Activated T-cell treated with anti-CD3 and anti-CD28 coated beads for 48 hours (primary cell): ENCODE measurements at regions not wholly inside any gene's neighbourhood (a gene's known extent, or its start where the extent isn't known, plus 50 kb on each side); places are given as distances from the start of the nearest gene placed in this dataset.
"Not testable (repeated sequence)": the region's sequence is repeated elsewhere in the genome, so short reads cannot be mapped to it uniquely, and the experiment has no call there.

Experiments
- DNase-seq: peaks from one replicate; pipeline ENCODE4 v3.0.0-alpha.2; 2020; ENCODE audit warnings: low read depth

DNA sequence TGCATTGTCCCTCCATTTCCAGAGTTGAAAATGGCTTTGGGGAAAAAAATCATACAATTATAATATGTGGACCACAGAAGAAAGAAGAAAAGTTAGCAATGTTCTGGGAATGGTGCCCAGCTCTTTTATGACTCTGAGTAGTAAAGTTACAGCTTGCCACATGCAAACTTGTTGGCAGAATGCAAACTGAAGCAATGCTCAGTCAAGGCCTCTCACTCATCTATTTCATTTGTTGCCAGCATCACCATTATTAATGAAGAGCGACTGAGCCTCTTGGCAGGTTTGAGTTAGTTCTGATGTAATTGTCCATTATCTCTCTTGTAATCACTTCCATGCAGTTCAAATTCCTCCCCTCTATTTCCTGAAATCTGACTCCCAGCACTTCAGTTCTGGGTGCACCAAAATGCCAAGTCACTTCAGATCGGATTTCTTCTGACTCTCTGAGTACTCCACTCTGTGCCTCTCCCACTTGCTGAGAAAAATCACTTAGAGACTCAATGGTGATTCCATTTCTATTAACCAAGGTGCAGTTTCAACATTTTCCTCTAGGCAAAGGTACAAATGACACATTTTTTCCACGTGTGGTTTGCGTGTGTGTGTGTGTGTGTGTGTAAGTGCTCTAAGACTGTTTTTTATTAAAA lies 154.4 kb upstream of the STMND1 start:
- no peak for DNase-seq

DNA sequence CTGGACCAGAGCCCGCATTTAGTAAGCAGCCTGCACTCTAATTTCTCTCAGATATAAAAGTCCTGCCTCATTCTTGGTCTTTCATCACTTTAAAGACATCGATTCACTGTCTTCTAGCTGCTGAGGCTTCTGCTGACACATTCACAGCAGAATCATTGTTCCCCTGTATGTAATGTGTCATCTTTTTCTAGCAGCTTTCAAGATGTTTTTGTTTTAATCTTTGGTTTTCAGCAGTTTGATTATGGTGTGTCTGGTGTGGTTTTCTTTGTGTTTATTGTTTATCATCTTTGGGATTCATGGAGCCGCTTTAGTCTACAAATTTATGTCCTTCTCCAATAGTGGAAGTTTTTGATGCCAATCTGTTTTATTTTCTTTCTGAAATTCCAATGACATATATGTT lies 157.3 kb upstream of the STMND1 start:
- no peak for DNase-seq

DNA sequence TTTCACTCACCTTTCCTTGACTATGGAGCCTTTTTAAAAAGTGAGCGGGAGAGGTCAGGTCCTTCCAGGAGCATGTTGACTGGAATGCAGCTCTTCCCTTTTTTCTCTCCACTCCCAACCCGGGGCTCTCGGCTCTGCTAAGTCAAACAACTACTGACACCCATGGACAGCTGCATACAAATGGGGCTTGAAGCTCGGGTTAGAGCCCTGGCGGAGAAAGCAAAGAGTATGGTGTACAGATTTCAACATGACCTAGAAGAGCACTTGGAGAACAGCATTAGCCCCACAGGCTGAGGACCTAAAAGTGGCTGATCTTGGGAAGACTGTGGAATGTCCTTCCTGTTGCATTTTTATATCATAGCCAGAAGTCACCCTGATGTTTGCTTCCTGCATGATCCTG lies 162.0 kb upstream of the STMND1 start:
- no peak for DNase-seq

DNA sequence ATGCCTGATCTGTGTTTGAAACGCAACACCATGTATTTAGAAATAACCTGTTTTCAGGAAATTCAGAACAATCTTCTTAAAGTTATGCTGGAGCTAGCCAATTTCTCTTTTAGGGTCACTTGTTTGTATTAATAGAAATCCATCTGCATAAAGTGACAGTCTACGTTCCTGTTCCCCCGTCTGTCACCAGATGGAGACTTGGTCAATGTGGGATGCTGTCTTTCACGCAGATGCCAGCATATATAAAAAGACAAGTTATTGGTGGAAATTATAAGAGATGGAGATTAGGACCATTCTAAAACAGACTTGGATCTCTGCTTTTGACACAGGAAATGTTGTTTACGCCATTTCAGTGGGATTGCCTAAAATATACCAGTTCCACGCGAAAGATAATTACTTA lies 162.5 kb upstream of the STMND1 start:
- no peak for DNase-seq

DNA sequence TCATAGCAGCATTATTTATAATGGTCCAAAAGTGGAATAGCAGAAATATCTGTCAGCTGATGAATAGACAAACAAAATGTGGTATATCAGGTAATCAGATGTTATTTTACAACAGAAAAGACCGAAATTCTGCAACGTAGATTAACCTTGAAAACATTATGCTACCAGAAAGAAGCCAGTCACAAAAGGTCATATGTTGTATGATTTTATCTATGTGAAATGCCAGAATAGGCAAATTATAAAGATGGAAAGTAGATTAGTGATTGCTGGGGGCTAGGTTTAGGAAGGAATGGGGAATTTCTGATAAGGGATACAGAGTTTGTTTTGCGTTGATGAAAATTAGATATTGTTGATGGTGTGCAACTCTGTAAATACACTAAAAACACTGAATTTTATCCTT lies 165.0 kb upstream of the STMND1 start:
- DNase-seq: no peak

DNA sequence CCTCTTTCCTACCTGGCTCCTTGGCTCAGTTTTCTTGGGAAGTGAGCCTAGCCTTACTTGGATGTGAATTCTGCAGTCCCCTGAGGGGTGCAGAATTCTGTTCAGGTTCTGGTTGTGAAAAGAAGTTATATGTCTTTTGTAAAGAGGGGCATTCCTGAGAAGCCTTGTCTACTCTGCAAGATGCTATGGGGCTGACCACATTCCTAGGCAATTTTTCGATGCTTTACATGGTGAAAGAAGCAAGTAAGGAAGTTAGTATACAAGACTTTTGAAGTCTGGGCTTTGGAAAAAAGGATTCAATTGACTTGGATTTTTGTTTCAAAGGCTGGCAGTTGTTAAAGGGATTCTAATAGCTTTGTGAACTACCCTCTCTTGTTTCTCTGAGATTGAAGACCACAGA lies 167.9 kb upstream of the STMND1 start:
- DNase-seq: no peak

DNA sequence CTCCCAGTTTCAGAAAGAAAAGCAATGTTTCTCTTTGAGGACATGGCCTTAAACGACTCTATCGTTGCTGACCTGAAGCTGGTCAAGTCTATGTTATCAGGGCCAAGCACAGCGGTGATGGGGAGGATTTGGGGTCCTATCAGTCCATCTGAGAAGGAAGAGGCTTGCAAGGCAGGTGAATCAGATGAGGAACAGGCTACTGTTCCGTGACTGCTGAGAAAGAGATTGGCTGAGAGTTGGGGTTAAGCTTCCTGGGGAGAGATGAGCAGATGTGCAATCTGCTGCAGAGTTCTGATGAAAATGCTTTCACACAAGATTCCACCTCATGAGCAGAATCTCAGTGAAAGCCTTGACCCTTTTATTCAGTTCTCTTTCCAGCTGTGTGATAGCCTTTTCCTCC lies 168.3 kb upstream of the STMND1 start:
- no peak for DNase-seq

DNA sequence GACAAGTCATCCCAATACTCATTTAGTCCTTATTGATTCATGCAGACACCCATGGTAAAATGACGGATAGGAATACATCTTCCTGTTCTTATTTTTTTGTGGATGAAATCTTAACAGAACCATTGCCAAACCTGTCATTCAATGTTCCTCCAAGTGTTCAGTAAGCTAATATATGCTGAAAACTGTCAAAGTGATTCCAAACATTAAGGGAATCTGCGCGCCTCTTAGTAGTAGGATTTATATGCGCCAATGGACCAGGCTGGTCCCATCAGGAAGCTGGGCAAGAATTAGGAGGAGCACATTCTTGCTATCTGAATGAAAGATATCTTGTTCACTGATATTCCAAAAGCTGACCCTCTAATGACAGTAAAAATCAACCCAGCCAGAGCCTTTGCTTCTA lies 168.9 kb upstream of the STMND1 start:
- no peak for DNase-seq

DNA sequence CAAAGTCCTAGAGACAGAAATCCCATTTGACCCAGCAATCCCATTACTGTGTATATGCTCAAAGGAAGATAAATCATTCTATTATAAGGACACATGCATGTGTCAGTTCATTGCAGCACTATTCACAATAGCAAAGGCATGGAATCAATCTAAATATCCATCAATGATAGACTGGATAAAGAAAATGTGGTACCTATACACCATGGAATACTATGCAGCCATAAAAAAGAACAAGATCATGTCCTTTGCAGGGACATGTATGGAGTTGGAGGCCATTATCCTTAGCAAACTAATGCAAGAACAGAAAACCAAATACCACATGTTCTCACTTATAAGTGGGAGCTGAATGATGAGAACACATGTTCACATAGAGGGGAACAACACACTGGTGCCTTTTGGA lies 169.8 kb upstream of the ATXN1 start:
- DNase-seq: not testable (repeated sequence)

DNA sequence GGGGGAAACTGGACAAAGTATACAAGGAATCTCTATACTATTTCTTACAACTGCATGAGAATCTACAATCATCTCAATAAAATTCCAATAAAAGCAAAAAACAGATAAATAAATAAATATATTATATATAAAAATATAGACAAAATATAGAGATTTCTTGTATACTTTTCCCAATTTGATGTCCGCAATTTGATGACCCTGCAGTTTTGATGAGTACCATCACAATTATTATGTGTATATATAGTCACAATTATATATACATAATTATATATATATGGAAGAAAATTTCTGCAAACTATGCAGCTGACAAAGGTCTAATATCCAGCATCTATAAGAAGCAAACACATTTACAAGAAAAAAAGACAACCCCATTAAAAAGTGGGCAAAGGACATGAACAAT lies 169.2 kb upstream of the ATXN1 start:
- DNase-seq: no peak

DNA sequence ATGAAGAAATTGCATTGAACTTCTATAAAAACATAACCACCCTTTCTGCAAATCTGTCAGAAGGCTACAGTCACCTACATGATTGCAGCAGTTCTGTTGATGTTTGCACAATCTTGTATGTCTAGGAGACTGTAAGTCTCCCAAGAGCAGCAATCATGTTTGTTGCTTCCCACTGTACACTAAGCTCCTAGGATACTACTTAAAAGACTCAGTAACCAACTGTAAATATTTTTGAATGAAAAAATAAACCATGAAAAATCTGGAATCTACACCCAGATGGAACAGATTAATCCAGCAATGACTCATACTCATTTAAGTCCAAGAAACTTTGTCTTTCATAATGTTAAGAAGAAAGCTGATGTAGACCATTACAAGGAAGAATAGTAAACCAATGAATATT lies 168.5 kb upstream of the ATXN1 start:
- no peak for DNase-seq

DNA sequence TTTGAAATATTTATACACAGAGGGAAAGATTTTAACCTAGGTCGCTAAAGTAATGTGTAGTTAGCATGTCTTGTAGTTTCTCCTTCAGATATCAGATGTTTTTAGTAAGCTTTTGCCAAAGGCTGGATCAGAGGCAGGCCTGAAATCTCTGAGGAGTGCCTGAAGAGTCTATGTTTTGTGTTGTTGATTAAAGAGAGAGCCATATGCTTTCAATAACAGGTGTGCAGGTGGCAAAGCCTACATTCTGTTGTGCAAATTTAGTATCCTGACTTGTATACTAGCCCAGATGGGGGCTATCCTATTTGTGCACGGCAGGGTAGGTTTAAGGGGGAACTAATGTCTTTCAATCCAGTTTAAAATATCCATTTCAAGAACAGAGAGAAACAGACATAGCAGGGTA lies 167.1 kb upstream of the ATXN1 start:
- no peak for DNase-seq

DNA sequence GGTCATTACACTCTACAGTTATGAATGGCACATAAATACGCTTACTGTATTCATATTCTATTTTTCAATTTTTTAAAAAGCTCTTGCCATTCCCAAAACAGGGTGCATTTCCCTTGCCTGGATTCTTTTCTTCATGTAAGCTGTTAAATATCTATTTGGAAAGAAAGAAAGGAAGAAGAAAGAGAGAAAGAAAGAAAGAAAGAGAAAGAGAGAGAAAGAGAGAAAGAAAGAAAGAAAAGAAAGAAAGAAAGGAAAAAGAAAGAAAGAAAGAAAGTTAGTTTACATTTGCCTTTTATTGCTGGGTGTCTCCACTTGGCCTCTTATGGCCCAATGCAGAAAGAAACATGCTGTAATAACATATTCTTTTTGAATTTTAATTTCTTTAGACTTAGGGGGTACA lies 165.9 kb upstream of the ATXN1 start:
- DNase-seq: no peak

DNA sequence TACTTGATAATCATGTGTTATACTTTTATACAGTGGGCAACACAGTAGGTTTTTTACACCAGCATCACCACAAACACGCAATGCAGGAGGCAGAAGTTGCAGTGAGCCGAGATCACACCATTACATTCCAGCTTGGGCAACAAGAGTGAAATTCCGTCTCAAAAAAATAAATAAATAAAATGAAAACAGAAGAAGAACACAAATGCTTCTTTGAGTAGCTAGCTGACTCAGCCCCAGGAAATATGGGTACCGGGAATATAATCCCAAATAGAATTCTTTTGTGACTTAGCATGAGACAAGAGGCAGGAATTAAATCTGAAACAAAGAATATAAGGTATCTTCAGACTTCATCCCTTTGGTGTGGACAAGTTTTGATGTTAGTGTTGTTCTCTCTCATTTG lies 164.2 kb upstream of the ATXN1 start:
- no peak for DNase-seq

DNA sequence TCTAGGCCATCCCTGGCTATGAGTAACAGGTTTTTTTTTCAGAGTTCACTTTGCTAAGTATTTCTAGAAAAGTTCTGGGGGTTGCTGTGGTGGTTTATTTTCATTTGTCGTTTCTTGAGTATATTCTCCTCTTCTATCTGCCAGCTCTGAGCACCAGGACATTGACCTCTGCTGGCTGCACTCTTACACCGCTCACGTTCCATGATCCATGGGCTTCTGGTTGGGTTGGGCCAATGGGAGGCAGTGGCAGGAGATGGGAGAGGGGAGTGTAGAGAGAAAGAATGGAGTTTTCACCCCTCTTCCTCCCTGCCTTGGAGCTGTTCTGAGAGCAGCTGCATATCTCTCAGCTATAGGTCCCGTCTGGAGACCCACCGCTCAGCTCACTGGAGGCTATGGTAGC lies 161.0 kb upstream of the ATXN1 start:
- DNase-seq: no peak

DNA sequence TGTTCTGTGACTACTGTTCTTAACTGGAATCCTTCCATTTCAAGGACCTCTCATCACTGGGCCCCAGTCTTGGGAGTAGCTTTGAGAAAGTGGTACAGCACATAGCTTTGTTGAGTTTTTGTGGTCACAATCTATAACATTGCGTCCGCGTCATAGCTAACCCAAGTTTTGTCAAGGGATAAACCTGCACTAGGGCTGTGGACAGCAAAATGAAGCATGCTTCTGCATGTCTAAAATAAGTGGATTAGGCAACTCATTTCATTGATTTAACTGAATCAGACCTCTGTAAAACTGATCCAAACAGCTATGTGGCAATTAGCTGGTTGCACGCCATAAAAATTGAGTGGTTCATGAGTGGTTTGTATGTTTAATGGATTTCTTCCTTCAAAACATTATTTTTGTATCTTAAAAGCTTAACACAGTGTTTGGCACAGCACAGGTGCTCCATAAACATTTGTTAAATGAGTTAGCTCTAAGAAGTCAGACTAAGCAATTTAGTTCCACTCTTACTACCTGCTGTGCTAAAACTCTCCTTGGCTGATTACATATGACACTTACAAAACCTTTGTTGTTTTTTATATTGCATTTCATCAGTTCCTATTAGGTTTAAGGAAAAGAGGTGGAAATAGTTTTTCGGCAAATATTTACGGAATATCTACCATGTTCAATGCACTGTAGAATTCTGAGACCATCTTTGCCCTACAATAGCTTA lies 160.3 kb upstream of the ATXN1 start:
- no peak for DNase-seq

DNA sequence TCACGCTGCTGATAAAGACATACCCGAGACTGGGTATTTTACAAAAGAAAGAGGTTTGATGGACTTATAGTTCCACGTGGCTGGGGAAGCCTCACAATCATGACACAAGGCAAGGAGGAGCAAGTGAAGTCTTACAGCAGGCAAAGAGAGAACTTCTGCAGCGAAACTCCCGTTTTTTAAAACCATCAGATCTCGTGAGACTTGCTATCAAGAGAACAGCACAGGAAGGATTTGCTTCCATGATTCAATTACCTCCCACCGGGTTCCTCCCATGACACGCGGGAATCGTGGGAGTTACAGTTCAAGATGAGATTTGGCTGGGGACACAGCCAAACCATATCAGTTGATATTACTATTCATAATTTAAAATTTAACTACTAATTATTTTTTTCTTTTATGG lies 157.3 kb upstream of the ATXN1 start:
- DNase-seq: no peak

DNA sequence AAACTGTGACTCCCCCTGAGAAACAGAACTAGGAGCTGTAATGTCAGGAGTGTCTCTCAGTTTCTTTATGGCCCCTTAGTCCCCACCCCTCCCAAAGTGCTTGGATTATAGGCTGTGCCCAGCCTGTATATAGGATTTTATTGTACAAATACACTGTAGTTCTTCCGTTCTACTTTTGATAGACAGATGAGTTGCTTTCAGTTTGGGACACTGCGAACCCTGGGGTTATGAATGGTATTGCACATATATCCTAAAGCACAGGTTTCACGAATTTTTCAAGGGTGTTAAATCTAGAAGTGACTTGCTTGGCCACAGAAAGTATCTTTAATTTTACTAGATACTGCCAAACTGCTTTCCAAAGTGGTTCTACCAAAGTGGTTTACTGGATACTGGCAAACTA lies 152.9 kb upstream of the ATXN1 start:
- DNase-seq: no peak

DNA sequence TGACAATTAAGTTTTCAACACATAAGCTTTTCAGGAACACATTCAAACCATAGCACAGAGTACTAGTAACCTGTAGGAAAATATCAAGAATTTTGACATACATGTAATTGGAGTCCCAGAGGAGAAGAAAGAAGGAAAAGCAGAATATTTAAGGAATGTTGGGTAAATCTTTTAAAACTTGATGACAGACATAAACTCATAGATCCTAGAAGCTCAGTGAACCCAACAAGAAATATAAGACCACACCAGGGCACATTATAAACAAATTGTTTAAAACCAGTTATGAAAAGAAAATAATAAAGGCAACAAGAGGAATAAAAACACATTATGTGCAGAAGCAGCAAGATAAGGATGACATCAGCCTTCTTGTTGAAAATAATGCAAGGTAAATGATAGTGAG lies 151.5 kb upstream of the ATXN1 start:
- DNase-seq: no peak

DNA sequence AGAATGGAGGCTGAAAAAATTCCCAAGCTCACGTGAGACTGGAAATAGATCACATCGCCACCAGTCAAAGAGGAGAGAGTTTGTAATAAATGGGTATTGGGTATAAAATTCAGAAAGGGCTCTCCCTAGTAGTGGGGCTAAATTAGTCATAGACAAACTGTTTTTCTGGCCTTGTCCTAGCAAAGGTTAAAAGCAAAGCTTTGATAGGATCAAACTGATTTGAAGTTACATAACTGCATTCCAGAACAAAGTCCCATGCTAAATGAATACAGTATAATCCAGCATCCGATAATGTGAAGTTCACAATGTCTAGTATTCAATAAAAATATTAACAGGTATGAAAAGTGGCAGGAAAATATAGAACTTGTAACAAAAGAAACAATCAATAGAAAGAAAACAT lies 149.8 kb upstream of the ATXN1 start:
- DNase-seq: no peak

DNA sequence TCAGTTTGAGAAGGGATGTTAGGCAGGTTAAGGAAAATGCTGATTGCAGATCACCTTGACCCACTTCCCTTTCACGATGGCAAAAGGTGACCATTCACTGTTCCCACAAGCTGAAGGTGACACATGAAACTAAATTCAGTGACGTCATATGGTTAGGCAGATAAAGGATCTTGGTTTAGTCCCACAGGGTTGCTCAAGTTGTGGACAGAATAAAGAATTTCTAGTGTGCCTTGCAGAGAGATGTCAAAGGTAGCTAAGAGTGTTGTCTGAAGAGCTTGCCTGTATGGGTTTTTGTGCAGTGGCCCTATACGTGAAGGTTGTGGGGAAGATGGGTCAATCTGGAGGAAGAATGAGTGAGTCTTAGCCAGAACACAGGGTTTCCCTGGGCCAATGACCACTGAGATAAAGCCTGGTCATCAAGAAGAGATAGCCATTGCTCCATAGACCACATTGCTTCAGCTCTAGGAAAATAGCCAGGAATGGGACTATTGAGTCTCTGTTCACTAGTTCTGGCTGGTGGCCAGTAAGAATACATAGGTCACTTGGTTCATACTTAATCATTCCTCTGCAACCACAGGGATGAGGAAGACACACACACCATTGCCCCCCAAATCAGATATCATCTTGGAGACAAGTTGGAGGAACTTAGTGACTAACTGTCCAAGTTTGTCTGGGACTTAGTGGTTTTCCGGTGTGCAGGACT lies 148.5 kb upstream of the ATXN1 start:
- DNase-seq: no peak

DNA sequence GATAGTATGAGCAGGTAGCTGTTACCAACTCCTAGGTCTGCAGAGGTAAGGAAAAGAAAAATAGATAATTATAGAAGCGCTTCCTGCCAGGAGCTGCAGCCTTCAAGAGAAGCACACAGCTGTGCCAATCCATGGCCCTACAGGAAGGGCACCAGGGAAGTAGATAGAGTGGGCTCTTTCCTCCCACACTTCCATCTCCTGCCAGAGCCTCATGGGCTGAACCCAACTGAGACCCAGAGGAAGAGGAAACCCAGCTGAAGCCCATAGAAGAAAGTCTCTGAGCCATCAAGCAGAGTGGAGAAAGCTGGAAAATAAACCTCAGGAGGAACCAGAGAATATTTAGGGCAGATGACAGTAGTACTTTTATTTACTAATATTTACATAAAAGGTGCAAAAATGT lies 146.7 kb upstream of the ATXN1 start:
- DNase-seq: no peak

DNA sequence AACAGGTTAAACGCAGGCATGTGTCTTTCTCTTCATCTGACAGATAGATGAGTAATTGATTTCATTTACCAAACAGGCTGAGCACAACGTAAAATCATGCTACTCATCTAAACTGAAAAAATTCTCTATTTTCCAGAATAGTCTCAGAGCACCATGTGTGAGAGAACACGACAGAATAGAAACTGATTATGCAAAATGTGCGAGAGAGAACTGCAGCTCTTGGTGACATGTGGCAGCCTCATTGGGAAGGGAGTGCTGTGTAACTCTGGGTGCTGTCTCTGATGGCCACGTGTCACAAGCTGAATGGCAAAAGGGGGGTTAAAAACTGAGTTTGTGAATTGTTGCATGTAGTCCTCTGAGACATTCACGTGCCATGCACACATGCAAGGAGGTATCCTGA lies 143.7 kb upstream of the ATXN1 start:
- DNase-seq: no peak

DNA sequence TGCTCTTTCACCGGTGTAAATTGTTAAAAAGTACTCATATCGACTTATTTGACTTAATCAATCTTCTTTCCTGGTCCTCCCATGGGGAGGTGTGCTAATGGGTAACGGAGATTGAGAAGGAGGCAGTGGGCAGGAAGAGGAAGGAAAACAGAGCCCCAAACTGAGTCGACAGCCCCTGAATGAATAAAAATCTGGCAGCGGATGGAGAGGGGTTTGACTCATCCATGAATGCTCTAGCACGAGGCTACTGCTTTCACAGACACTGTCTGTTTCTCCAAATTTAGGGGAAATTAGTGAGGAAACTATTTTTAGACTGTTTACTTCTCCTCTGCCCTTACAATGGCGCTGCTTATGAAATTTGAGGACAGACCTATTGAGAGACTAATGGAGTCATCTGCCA lies 142.2 kb upstream of the ATXN1 start:
- DNase-seq: no peak
